SK-N-SH (cell line): ENCODE measurements at regions not wholly inside any gene's neighbourhood (a gene's known extent, or its start where the extent isn't known, plus 50 kb on each side); places are given as distances from the start of the nearest gene placed in this dataset.
"Not testable (repeated sequence)": the region's sequence is repeated elsewhere in the genome, so short reads cannot be mapped to it uniquely, and the experiment has no call there.

Experiments
- CTCF ChIA-PET: fragments of 300-600, 350-600 bp; formaldehyde crosslinking; extraction: SDS; loops from one replicate; lab custom pipeline; 2021; lab: Yijun Ruan, JAX
- POLR2A ChIA-PET: fragments of 350-600 bp; sonication (Branson Sonifier 250); formaldehyde crosslinking; extraction: SDS; loops from one replicate; lab custom pipeline; 2020; ENCODE audit warnings: antibody characterized with exemption, inconsistent platforms; lab: Yijun Ruan, JAX
- DNase-seq: peaks from one replicate; pipeline ENCODE4 v3.0.0; 2012
- H2AFZ ChIP-seq: fragments of 200-600 bp; sonication (generic); 2 replicates; pipeline ENCODE4 v1.8.1; 2016; ENCODE audit warnings: antibody characterized with exemption, mild to moderate bottlenecking, low read depth
- H3F3A ChIP-seq: fragments of 200-600 bp; sonication (generic); replicated peaks from 2 replicates; pipeline ENCODE3; 2016; ENCODE audit warnings: antibody characterized with exemption, mild to moderate bottlenecking; ENCODE audit not compliant: insufficient read depth
- H3K27ac ChIP-seq, 2 experiments: fragments of 200-500 bp in 1 of 2; fragments of 200-600 bp in 1 of 2; sonication (Bioruptor generic) in 1 of 2; sonication (generic), shearing (Covaris generic) in 1 of 2; 2 replicates each; pipeline versions ENCODE4 v1.5.1 to v1.6.1; 2014 to 2016; ENCODE audit warnings: low read depth in 2 of 2, inconsistent platforms in 1 of 2, low read length in 1 of 2, mild to moderate bottlenecking in 1 of 2, mixed read lengths in 1 of 2
- H3K27me3 ChIP-seq: fragments of 200-600 bp; sonication (generic), shearing (Covaris generic); 2 replicates; pipeline ENCODE4 v1.6.1; 2016; ENCODE audit warnings: mixed run types; ENCODE audit not compliant: insufficient read depth
- H3K36me3 ChIP-seq, 2 experiments: fragments of 200-500 bp in 1 of 2; fragments of 200-600 bp in 1 of 2; sonication (Bioruptor generic) in 1 of 2; sonication (generic) in 1 of 2; replicated peaks in 1 of 2; 2 replicates each; pipeline versions ENCODE3 to v1.5.1; 2014 to 2016; ENCODE audit warnings: low read length in 1 of 2, mild to moderate bottlenecking in 1 of 2; ENCODE audit not compliant: insufficient read depth in 2 of 2, control insufficient read depth in 1 of 2
- H3K4me1 ChIP-seq, 2 experiments: fragments of 200-500 bp in 1 of 2; fragments of 200-600 bp in 1 of 2; sonication (Bioruptor generic) in 1 of 2; sonication (generic), shearing (Covaris generic) in 1 of 2; 2 replicates each; pipeline versions ENCODE4 v1.5.1 to v1.6.1; 2014 to 2016; ENCODE audit warnings: low read depth in 1 of 2, low read length in 1 of 2, mixed run types in 1 of 2; ENCODE audit not compliant: insufficient read depth in 2 of 2, control insufficient read depth in 1 of 2
- H3K4me2 ChIP-seq: fragments of 200-600 bp; sonication (generic), shearing (Covaris generic); 2 replicates; pipeline ENCODE4 v1.6.1; 2017; ENCODE audit warnings: mixed run types
- H3K4me3 ChIP-seq, 2 experiments: fragments of 200-500 bp in 1 of 2; fragments of 200-600 bp in 1 of 2; sonication (Bioruptor generic) in 1 of 2; sonication (generic), shearing (Covaris generic) in 1 of 2; 2 replicates each; pipeline versions ENCODE4 v1.5.1 to v1.8.1; 2014 to 2016; ENCODE audit warnings: low read depth in 2 of 2, inconsistent platforms in 1 of 2, low read length in 1 of 2, mild to moderate bottlenecking in 1 of 2, mixed read lengths in 1 of 2, moderate library complexity in 1 of 2
- H3K79me2 ChIP-seq: fragments of 200-600 bp; sonication (generic); 2 replicates; pipeline ENCODE4 v1.8.1; 2017; ENCODE audit warnings: mild to moderate bottlenecking; ENCODE audit not compliant: insufficient read depth
- H3K9ac ChIP-seq: fragments of 200-600 bp; sonication (generic); 2 replicates; pipeline ENCODE4 v1.6.1; 2017; ENCODE audit warnings: mixed run types
- H3K9me2 ChIP-seq: fragments of 200-600 bp; sonication (generic); 2 replicates; pipeline ENCODE4 v1.6.1; 2017; ENCODE audit warnings: mixed run types
- H3K9me3 ChIP-seq: fragments of 200-600 bp; sonication (generic); 2 replicates; pipeline ENCODE4 v1.6.1; 2017; ENCODE audit warnings: mixed run types, mild to moderate bottlenecking, moderate library complexity
- H4K20me1 ChIP-seq: fragments of 200-600 bp; sonication (generic); 2 replicates; pipeline ENCODE4 v1.6.1; 2017; ENCODE audit warnings: mild to moderate bottlenecking, mixed run types; ENCODE audit not compliant: insufficient read depth
- EP300 ChIP-seq, 2 experiments: IDR thresholded peaks; 2 replicates each; pipeline versions ENCODE4 v1.4.0 to v1.6.1; 2012; ENCODE audit warnings: borderline replicate concordance in 1 of 2, low read depth in 1 of 2, low read length in 1 of 2
- FOXJ3 ChIP-seq: sonication (generic); formaldehyde crosslinking; IDR thresholded peaks from 2 replicates; pipeline ENCODE4 v1.5.1; 2020; ENCODE audit warnings: mild to moderate bottlenecking, missing genetic modification reagents
- FOXM1 ChIP-seq: IDR thresholded peaks from 2 replicates; pipeline ENCODE4 v1.4.0; 2012; ENCODE audit warnings: low read depth, mild to moderate bottlenecking
- GATA2 ChIP-seq: sonication (generic); formaldehyde crosslinking; IDR thresholded peaks from 2 replicates; pipeline ENCODE4 v1.5.0; 2020; ENCODE audit warnings: mild to moderate bottlenecking, missing genetic modification reagents
- MEF2A ChIP-seq: IDR thresholded peaks from 2 replicates; pipeline ENCODE4 v1.4.0; 2012; ENCODE audit warnings: low read depth, borderline replicate concordance
- MXI1 ChIP-seq: IDR thresholded peaks from 2 replicates; pipeline ENCODE4 v1.6.1; 2012; ENCODE audit warnings: mild to moderate bottlenecking, low read depth, low read length, improper control_type of control experiment
- NFIC ChIP-seq: IDR thresholded peaks from 2 replicates; pipeline ENCODE4 v1.4.0; 2012; ENCODE audit warnings: borderline replicate concordance
- POLR2AphosphoS5 ChIP-seq: IDR thresholded peaks from 2 replicates; pipeline ENCODE4 v1.6.1; 2012; ENCODE audit warnings: low read depth, low read length
- RFX5 ChIP-seq: IDR thresholded peaks from 2 replicates; pipeline ENCODE4 v1.6.1; 2012; ENCODE audit warnings: mild to moderate bottlenecking, improper control_type of control experiment, low read length
- RXRA ChIP-seq: IDR thresholded peaks from 2 replicates; pipeline ENCODE4 v1.4.0; 2012; ENCODE audit warnings: low read depth, mild to moderate bottlenecking, borderline replicate concordance
- SIN3A ChIP-seq: IDR thresholded peaks from 2 replicates; pipeline ENCODE4 v1.6.1; 2012; ENCODE audit warnings: low read depth, mild to moderate bottlenecking, low read length, moderate library complexity, borderline replicate concordance
- WGBS: methylation state at CpG from one replicate; pipeline ENCODE4 v1.1.6; 2017; ENCODE audit warnings: low lambda C conversion rate; 5-methylcytosine and 5-hydroxymethylcytosine counted together
- TF ChIP-seq, protein P1 (sequence below): IDR thresholded peaks from 2 replicates; pipeline ENCODE4 v1.6.1; 2012; ENCODE audit warnings: mild to moderate bottlenecking, low read depth, low read length, moderate library complexity
- TF ChIP-seq, protein P2 (sequence below): IDR thresholded peaks from 2 replicates; pipeline ENCODE4; 2012
- TF ChIP-seq, protein P3 (sequence below): fragments of 200-600 bp; sonication (generic); IDR thresholded peaks from 2 replicates; pipeline ENCODE4 v1.6.1; 2017; ENCODE audit warnings: antibody characterized with exemption, mild to moderate bottlenecking, moderate library complexity

DNA sequence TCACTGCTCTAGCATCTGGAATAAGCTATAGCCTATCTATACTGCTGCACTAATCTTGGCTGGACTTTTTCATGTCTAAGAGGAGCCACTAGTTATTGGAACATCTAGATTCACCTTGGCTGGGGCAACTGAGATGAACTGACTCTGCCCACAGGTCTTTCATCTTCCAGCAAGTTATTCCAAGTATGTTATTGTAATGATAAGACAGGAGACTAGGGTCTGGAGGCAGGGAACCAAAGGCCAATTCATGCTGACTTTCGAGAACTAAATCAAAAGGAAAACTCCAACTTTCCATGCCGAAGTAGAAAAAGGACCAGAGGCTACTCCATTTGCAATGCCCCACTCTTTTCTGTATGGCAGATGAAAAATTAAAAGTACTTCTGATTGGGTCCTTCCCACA, 1243.0 kb upstream of the RAG2 start:
- CTCF ChIA-PET, result no interaction called here
- H3K36me3 ChIP-seq, result no peaks in the 10 kb centered on the region
- no peak overlapping the region for H2AFZ ChIP-seq
- H3K4me2 ChIP-seq, result no peak overlapping the region
- H3K4me1 ChIP-seq, result no peaks in the 10 kb centered on the region
- H3K79me2 ChIP-seq, result no peaks in the 10 kb centered on the region
- H3K27me3 ChIP-seq, result no peaks in the 10 kb centered on the region
- H3F3A ChIP-seq, result no peaks in the 10 kb centered on the region
- POLR2A ChIA-PET, result no interaction called here
- H3K4me3 ChIP-seq, result no peak overlapping the region
- no peak overlapping the region for H3K27ac ChIP-seq
- no peak for DNase-seq
- H3K9me2 ChIP-seq, result no peaks in the 10 kb centered on the region
- 31% methylated on average over 2 of the region's 2 CpGs for WGBS
- TF ChIP-seq FOXM1, result no peak
- H3K9me3 ChIP-seq, result no peaks in the 10 kb centered on the region
- H4K20me1 ChIP-seq, result no peaks in the 10 kb centered on the region
- no peak overlapping the region for H3K9ac ChIP-seq

DNA sequence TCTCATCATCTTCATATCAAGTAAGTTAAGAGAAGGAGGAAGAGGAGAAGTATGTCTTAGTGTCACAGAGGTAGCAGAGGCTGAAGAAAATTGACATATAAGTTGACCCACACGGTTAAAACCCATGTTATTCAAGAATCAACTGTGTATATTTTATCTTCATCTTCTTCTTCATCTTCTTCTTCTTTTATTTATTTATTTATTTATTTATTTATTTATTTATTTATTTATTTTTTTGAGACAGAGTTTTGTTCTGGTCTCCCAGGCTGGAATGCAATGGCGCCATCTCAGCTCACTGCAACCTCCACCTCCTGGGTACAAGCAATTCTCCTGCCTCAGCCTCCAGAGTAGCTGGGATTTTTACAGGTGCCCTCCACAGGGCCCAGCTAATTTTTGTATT, 1242.3 kb upstream of the RAG2 start:
- WGBS, result 49% methylated on average over 2 of the region's 2 CpGs
- H3F3A ChIP-seq, H3K4me2 ChIP-seq, H3K36me3 ChIP-seq, H3K4me1 ChIP-seq, CTCF ChIA-PET, H3K9me3 ChIP-seq, H3K9ac ChIP-seq, H3K4me3 ChIP-seq, H4K20me1 ChIP-seq, POLR2A ChIA-PET, DNase-seq, H3K9me2 ChIP-seq, H2AFZ ChIP-seq, H3K79me2 ChIP-seq, H3K27ac ChIP-seq, H3K27me3 ChIP-seq: not testable (repeated sequence)

DNA sequence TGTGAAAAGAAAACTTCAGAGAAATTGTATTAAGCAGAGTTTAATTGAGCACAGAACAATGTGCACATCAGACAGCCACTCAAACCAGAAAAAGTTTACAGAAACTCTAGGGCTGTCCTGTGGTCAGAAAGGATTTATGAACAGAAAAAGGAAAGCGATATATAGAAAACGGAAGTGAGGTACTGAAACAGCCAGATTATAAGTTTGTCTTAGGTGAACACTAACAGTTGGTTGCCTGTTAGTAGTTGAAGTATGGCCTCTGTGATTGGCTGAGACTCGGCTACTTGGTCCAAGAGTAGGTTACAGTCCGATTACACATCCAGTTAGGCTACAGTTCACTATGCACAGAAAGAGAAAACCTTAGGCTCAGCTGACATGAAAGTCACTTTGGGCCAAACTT, 1232.5 kb upstream of the RAG2 start:
- ChIA-PET POLR2A (no interaction called here), CTCF (no interaction called here)
- H4K20me1 ChIP-seq, result no peaks in the 10 kb centered on the region
- H3K9me2 ChIP-seq, result no peaks in the 10 kb centered on the region
- H3K4me1 ChIP-seq, result no peaks in the 10 kb centered on the region
- no peaks in the 10 kb centered on the region for H3K9me3 ChIP-seq
- no peak overlapping the region for H3K4me2 ChIP-seq
- no peaks in the 10 kb centered on the region for H3K79me2 ChIP-seq
- no peak overlapping the region for H3K27ac ChIP-seq
- no peaks in the 10 kb centered on the region for H3K36me3 ChIP-seq
- WGBS, result 56% methylated on average over 4 of the region's 4 CpGs
- no peak for DNase-seq
- H3K27me3 ChIP-seq, result no peaks in the 10 kb centered on the region
- no peaks in the 10 kb centered on the region for H3F3A ChIP-seq
- H3K4me3 ChIP-seq, result no peak overlapping the region
- 0 out of 2 replicates have a peak overlapping the region, but pooled peaks have one; percentile 4 for H2AFZ ChIP-seq
- TF ChIP-seq, protein P1, sequence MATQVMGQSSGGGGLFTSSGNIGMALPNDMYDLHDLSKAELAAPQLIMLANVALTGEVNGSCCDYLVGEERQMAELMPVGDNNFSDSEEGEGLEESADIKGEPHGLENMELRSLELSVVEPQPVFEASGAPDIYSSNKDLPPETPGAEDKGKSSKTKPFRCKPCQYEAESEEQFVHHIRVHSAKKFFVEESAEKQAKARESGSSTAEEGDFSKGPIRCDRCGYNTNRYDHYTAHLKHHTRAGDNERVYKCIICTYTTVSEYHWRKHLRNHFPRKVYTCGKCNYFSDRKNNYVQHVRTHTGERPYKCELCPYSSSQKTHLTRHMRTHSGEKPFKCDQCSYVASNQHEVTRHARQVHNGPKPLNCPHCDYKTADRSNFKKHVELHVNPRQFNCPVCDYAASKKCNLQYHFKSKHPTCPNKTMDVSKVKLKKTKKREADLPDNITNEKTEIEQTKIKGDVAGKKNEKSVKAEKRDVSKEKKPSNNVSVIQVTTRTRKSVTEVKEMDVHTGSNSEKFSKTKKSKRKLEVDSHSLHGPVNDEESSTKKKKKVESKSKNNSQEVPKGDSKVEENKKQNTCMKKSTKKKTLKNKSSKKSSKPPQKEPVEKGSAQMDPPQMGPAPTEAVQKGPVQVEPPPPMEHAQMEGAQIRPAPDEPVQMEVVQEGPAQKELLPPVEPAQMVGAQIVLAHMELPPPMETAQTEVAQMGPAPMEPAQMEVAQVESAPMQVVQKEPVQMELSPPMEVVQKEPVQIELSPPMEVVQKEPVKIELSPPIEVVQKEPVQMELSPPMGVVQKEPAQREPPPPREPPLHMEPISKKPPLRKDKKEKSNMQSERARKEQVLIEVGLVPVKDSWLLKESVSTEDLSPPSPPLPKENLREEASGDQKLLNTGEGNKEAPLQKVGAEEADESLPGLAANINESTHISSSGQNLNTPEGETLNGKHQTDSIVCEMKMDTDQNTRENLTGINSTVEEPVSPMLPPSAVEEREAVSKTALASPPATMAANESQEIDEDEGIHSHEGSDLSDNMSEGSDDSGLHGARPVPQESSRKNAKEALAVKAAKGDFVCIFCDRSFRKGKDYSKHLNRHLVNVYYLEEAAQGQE, result no peak
- TF ChIP-seq, protein P2, sequence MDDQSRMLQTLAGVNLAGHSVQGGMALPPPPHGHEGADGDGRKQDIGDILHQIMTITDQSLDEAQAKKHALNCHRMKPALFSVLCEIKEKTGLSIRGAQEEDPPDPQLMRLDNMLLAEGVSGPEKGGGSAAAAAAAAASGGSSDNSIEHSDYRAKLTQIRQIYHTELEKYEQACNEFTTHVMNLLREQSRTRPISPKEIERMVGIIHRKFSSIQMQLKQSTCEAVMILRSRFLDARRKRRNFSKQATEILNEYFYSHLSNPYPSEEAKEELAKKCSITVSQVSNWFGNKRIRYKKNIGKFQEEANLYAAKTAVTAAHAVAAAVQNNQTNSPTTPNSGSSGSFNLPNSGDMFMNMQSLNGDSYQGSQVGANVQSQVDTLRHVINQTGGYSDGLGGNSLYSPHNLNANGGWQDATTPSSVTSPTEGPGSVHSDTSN, result no peak
- no peak for TF ChIP-seq RXRA
- TF ChIP-seq NFIC, result no peak
- no peak for TF ChIP-seq FOXJ3 (CRISPR knock-in tag)
- TF ChIP-seq, protein P3, sequence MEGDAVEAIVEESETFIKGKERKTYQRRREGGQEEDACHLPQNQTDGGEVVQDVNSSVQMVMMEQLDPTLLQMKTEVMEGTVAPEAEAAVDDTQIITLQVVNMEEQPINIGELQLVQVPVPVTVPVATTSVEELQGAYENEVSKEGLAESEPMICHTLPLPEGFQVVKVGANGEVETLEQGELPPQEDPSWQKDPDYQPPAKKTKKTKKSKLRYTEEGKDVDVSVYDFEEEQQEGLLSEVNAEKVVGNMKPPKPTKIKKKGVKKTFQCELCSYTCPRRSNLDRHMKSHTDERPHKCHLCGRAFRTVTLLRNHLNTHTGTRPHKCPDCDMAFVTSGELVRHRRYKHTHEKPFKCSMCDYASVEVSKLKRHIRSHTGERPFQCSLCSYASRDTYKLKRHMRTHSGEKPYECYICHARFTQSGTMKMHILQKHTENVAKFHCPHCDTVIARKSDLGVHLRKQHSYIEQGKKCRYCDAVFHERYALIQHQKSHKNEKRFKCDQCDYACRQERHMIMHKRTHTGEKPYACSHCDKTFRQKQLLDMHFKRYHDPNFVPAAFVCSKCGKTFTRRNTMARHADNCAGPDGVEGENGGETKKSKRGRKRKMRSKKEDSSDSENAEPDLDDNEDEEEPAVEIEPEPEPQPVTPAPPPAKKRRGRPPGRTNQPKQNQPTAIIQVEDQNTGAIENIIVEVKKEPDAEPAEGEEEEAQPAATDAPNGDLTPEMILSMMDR, result no peak
- TF ChIP-seq GATA2 (CRISPR knock-in tag), result no peak
- no peak for TF ChIP-seq SIN3A
- TF ChIP-seq RFX5, result no peak
- TF ChIP-seq MXI1, result no peak
- no peak for TF ChIP-seq MEF2A
- no peak for TF ChIP-seq POLR2AphosphoS5
- no peak for TF ChIP-seq EP300 (IDR thresholded peaks at IDR 0.05; ENCODE audit: borderline replicate concordance in 1 of 2, low read depth in 1 of 2, low read length in 1 of 2)
- TF ChIP-seq, all 33 proteins: peak for 0
- H3K9ac ChIP-seq, result no peak overlapping the region
